Upper lobe of right lung (tissue), 1 donor: ENCODE measurements at regions not wholly inside any gene's neighbourhood (a gene's known extent, or its start where the extent isn't known, plus 50 kb on each side); places are given as distances from the start of the nearest gene placed in this dataset.

Experiments
- ATAC-seq: fragments of 200-7000 bp; cut with Tn5 transposase; one replicate; pipeline ENCODE4 v1.9.1; 2020; ENCODE audit warnings: mild to moderate bottlenecking, moderate library complexity
- DNase-seq: peaks from one replicate; pipeline ENCODE4 v3.0.0-alpha.2; 2020
- H3K27ac ChIP-seq: fragments of 200-600 bp; one replicate; pipeline ENCODE4 v1.8.0; 2022
- H3K27me3 ChIP-seq: fragments of 200-600 bp; one replicate; pipeline ENCODE4 v1.8.0; 2022; ENCODE audit warnings: mild to moderate bottlenecking
- H3K36me3 ChIP-seq: fragments of 200-600 bp; one replicate; pipeline ENCODE4 v1.8.0; 2022
- H3K4me1 ChIP-seq: fragments of 200-600 bp; one replicate; pipeline ENCODE4 v1.8.0; 2022
- H3K4me3 ChIP-seq: fragments of 200-600 bp; one replicate; pipeline ENCODE4 v1.8.0; 2022; ENCODE audit warnings: mild to moderate bottlenecking
- H3K9me3 ChIP-seq: fragments of 200-600 bp; one replicate; pipeline ENCODE4 v1.8.0; 2022
- intact Hi-C: fragments of 100-400 bp; cut with DNase I; formaldehyde crosslinking; loops from one replicate; pipeline ENCODE4 v1.11.0; 2022
- TF ChIP-seq, protein P1 (sequence below): fragments of 200-600 bp; IDR thresholded peaks from one replicate; pipeline ENCODE4 v1.8.0; 2022; ENCODE audit warnings: antibody characterized with exemption
- donor health status: DM: no; HTN: yes; CAD: no; lungs with severe emphysema.

DNA sequence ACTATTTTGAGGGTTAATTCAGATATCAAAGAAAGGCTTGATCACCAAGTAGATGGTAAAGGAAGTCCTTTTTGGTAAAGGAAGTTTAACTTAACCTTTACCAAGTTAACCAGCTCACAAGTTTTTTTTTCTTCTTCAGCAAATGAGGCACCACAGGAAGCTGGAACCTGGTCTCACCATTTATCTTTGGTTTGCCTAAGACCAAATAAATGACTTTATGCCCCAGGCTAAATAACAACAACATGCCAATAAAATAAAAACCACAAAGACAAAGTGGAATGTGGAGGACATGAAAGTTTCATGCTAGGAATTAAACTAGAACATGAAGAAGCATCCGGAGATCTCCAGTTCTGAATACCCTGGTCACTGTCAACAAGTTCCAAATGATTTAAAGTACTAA lies 116.8 kb upstream of the PRICKLE1 start:
- peaks cover 2% of the 10 kb centered on the region for H3K4me1 ChIP-seq
- H3K27ac ChIP-seq, result no peak overlapping the region
- H3K9me3 ChIP-seq, result no peaks in the 10 kb centered on the region
- DNase-seq (no peak), ATAC-seq (no peak)
- TF ChIP-seq, protein P1, sequence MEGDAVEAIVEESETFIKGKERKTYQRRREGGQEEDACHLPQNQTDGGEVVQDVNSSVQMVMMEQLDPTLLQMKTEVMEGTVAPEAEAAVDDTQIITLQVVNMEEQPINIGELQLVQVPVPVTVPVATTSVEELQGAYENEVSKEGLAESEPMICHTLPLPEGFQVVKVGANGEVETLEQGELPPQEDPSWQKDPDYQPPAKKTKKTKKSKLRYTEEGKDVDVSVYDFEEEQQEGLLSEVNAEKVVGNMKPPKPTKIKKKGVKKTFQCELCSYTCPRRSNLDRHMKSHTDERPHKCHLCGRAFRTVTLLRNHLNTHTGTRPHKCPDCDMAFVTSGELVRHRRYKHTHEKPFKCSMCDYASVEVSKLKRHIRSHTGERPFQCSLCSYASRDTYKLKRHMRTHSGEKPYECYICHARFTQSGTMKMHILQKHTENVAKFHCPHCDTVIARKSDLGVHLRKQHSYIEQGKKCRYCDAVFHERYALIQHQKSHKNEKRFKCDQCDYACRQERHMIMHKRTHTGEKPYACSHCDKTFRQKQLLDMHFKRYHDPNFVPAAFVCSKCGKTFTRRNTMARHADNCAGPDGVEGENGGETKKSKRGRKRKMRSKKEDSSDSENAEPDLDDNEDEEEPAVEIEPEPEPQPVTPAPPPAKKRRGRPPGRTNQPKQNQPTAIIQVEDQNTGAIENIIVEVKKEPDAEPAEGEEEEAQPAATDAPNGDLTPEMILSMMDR, result no peak
- no peaks in the 10 kb centered on the region for H3K27me3 ChIP-seq
- no peak overlapping the region for H3K4me3 ChIP-seq
- intact Hi-C loops, result no loop called here
- no peaks in the 10 kb centered on the region for H3K36me3 ChIP-seq

GRCh38 chr12:42705863-42706262 lies 116.3 kb upstream of the PRICKLE1 start:
- DNase-seq, result no peak
- intact Hi-C loops, result no loop called here
- peak; percentile 61 for ATAC-seq
- no peaks in the 10 kb centered on the region for H3K27me3 ChIP-seq
- no peaks in the 10 kb centered on the region for H3K36me3 ChIP-seq
- no peak overlapping the region for H3K27ac ChIP-seq
- TF ChIP-seq, protein P1, result no peak
- no peaks in the 10 kb centered on the region for H3K9me3 ChIP-seq
- peaks cover 2% of the 10 kb centered on the region for H3K4me1 ChIP-seq
- no peak overlapping the region for H3K4me3 ChIP-seq

DNA sequence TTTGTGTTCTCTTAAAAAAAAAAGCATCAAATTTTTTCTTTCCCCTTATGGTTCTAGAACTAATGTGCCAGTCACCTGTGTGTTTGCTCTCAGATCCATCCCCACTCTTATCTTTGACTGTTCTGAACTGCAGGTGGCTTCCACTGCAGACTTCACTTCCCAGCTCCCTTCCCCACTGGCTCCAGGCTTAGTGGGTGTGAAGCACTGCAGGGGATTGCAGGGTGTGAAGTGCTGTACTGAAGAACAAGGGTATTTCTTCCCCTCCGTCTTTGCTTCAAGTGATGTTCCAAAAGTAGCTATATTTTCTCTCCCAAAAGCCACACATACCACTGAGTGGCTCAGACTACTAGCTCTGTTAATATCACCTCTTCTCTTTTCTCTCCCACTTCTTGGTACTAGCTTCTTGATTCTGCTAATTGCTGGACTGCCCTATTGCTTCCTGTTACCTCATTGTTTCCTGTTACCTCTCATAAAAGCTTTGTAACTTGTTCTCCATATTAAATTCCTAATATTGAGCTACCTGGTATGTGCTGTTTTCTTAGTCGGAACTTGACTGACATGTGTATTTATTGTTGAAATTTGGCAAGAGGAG lies 115.4 kb upstream of the PRICKLE1 start:
- Histone ChIP-seq H3K4me3 (no peak overlapping the region), H3K27me3 (no peaks in the 10 kb centered on the region), H3K9me3 (no peaks in the 10 kb centered on the region), H3K27ac (no peak overlapping the region), H3K36me3 (no peaks in the 10 kb centered on the region), H3K4me1 (peaks cover 2% of the 10 kb centered on the region)
- TF ChIP-seq, protein P1, result no peak
- DNase-seq (no peak), ATAC-seq (no peak)
- intact Hi-C loops, result no loop called here

DNA sequence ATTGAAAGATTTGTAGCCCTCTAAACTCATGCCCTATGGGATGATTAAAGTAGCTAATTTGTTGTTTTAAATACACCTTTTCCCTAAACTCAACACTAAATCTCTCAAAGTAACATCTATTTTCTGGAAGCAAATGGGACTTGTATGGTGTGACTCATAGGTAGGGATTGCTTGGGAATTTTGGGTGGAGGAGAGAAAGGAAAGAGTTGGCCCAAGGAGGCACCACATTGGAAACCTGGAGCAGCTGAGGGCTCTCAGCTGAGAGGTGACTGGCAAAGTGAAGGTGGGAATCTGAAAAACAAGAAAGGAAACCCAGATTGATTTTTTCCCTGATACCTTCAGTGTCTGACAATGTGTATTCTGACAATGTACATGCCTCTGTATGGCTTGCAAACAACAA lies 114.8 kb upstream of the PRICKLE1 start:
- TF ChIP-seq, protein P1, result no peak
- DNase-seq (no peak), ATAC-seq (no peak)
- Histone ChIP-seq H3K36me3 (no peaks in the 10 kb centered on the region), H3K27ac (no peak overlapping the region), H3K4me3 (no peak overlapping the region), H3K9me3 (no peaks in the 10 kb centered on the region), H3K27me3 (no peaks in the 10 kb centered on the region), H3K4me1 (peaks cover 2% of the 10 kb centered on the region)
- intact Hi-C loops, result no loop called here

DNA sequence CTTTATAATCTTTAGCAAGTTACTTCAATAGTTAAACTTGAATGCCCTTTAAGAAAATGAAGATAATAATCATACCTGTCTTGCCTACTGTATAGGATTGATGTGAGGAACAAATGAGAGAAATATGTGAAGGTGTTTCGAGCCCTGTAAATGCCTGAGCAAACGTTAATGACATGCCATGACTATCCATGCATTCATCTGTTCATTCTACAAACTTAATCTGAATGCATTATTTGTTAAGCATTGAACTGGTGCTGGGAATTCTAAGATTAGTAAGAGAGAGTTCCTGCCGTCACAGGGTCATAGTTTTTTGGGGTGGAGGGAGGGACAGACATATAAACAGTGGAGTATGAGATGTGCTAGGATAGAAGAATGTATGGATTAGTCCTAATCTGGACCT lies 111.5 kb upstream of the PRICKLE1 start:
- no peak overlapping the region for H3K27ac ChIP-seq
- ATAC-seq (no peak), DNase-seq (no peak)
- intact Hi-C loops, result no loop called here
- H3K4me3 ChIP-seq, result no peak overlapping the region
- no peaks in the 10 kb centered on the region for H3K27me3 ChIP-seq
- H3K9me3 ChIP-seq, result no peaks in the 10 kb centered on the region
- no peaks in the 10 kb centered on the region for H3K36me3 ChIP-seq
- TF ChIP-seq, protein P1, result no peak
- H3K4me1 ChIP-seq, result peaks cover 18% of the 10 kb centered on the region

DNA sequence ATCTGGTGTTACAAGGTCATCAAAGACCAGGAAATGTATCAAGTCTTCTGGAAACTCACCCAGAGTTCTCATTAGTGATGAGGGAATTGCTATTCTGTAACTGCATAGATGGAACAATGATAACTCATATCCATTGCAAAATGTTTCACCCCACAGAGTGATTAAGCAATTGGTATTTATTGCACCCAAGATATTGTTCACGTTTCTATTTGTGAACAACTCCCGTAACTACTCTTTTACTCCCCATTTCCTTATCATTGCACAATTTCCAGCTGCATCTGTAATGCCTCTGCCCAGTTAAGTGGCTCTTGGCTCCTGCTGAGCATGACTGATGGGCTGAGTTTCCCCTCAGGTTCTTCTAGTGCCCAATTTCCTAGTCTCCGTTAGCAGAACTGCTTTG lies 108.7 kb upstream of the PRICKLE1 start:
- peaks cover 21% of the 10 kb centered on the region for H3K4me1 ChIP-seq
- no peak overlapping the region for H3K27ac ChIP-seq
- H3K4me3 ChIP-seq, result no peak overlapping the region
- TF ChIP-seq, protein P1, result no peak
- H3K36me3 ChIP-seq, result no peaks in the 10 kb centered on the region
- DNase-seq (no peak), ATAC-seq (peak; percentile 51)
- no peaks in the 10 kb centered on the region for H3K9me3 ChIP-seq
- no peaks in the 10 kb centered on the region for H3K27me3 ChIP-seq
- intact Hi-C loops, result no loop called here
